H9 (cell line): ENCODE measurements at regions not wholly inside any gene's neighbourhood (a gene's known extent, or its start where the extent isn't known, plus 50 kb on each side); places are given as distances from the start of the nearest gene placed in this dataset.

Experiments used
- DNase-seq: peaks from one replicate; pipeline ENCODE4 v3.0.0-alpha.2; 2017
- H2AFZ ChIP-seq: one replicate; pipeline ENCODE4 v1.6.1; 2013; ENCODE audit warnings: mild to moderate bottlenecking, low read length, control low read depth, moderate library complexity
- H2AK5ac ChIP-seq: 2 replicates; pipeline ENCODE4 v1.6.1; 2013; ENCODE audit warnings: low read length, control low read depth, mixed read lengths; ENCODE audit not compliant: insufficient read length
- H2BK120ac ChIP-seq: one replicate; pipeline ENCODE4 v1.6.1; 2013; ENCODE audit warnings: low read depth, mild to moderate bottlenecking, low read length, control low read depth, inconsistent platforms; ENCODE audit not compliant: poor library complexity, severe bottlenecking
- H2BK12ac ChIP-seq: 2 replicates; pipeline ENCODE4 v1.6.1; 2013; ENCODE audit warnings: low read length, control low read depth, mixed read lengths, low read depth; ENCODE audit not compliant: insufficient read length
- H2BK15ac ChIP-seq: 2 replicates; pipeline ENCODE4 v1.6.1; 2013; ENCODE audit warnings: low read depth, low read length, control low read depth
- H2BK20ac ChIP-seq: one replicate; pipeline ENCODE4 v1.6.1; 2013; ENCODE audit warnings: low read depth, mild to moderate bottlenecking, low read length, control low read depth, inconsistent platforms; ENCODE audit not compliant: poor library complexity, severe bottlenecking
- H2BK5ac ChIP-seq: 2 replicates; pipeline ENCODE4 v1.6.1; 2013; ENCODE audit warnings: low read length, control low read depth, mixed read lengths; ENCODE audit not compliant: insufficient read length
- H3K14ac ChIP-seq: 2 replicates; pipeline ENCODE4 v1.6.1; 2013; ENCODE audit warnings: low read length, control low read depth; ENCODE audit not compliant: insufficient read depth
- H3K18ac ChIP-seq: 2 replicates; pipeline ENCODE4 v1.6.1; 2013; ENCODE audit warnings: low read depth, mild to moderate bottlenecking, mixed read lengths, low read length, control low read depth; ENCODE audit not compliant: insufficient read length
- H3K23ac ChIP-seq: 2 replicates; pipeline ENCODE4 v1.6.1; 2013; ENCODE audit warnings: low read length, control low read depth, mixed read lengths, low read depth; ENCODE audit not compliant: insufficient read length
- H3K23me2 ChIP-seq: 2 replicates; pipeline ENCODE4 v1.6.1; 2013; ENCODE audit warnings: low read depth, mild to moderate bottlenecking, mixed read lengths, low read length, control low read depth; ENCODE audit not compliant: insufficient read length, poor library complexity, severe bottlenecking
- H3K27ac ChIP-seq: 2 replicates; pipeline ENCODE4 v1.5.1; 2013; ENCODE audit warnings: low read length, control low read depth, mixed read lengths, low read depth; ENCODE audit not compliant: insufficient read length
- H3K27me3 ChIP-seq: 2 replicates; pipeline ENCODE4 v1.6.1; 2013; ENCODE audit warnings: low read length, control low read depth, inconsistent platforms; ENCODE audit not compliant: insufficient read depth
- H3K4ac ChIP-seq: 2 replicates; pipeline ENCODE4 v1.6.1; 2013; ENCODE audit warnings: low read depth, mild to moderate bottlenecking, control low read depth, inconsistent platforms, low read length, moderate library complexity
- H3K4me1 ChIP-seq: 2 replicates; pipeline ENCODE4 v1.6.1; 2013; ENCODE audit warnings: low read length, control low read depth, inconsistent platforms; ENCODE audit not compliant: insufficient read depth
- H3K4me2 ChIP-seq: 2 replicates; pipeline ENCODE4 v1.6.1; 2013; ENCODE audit warnings: low read length, control low read depth, mixed read lengths; ENCODE audit not compliant: insufficient read length, insufficient read depth
- H3K56ac ChIP-seq: 2 replicates; pipeline ENCODE4 v1.6.1; 2013; ENCODE audit warnings: low read depth, mild to moderate bottlenecking, mixed read lengths, low read length, control low read depth; ENCODE audit not compliant: insufficient read length
- H3K79me1 ChIP-seq: 2 replicates; pipeline ENCODE4 v1.6.1; 2013; ENCODE audit warnings: low read depth, mild to moderate bottlenecking, moderate library complexity, low read length, control low read depth, inconsistent platforms; ENCODE audit not compliant: insufficient read depth, poor library complexity, severe bottlenecking
- H3K79me2 ChIP-seq: 2 replicates; pipeline ENCODE4 v1.6.1; 2013; ENCODE audit warnings: low read length, control low read depth, inconsistent platforms; ENCODE audit not compliant: insufficient read depth
- H3K9ac ChIP-seq: 2 replicates; pipeline ENCODE4 v1.6.1; 2013; ENCODE audit warnings: low read length, control low read depth, mixed read lengths; ENCODE audit not compliant: insufficient read length; ENCODE audit errors: extremely low read depth
- H3K9me3 ChIP-seq: one replicate; pipeline ENCODE4 v1.6.1; 2013; ENCODE audit warnings: low read depth, low read length, inconsistent platforms; ENCODE audit not compliant: control insufficient read depth
- H3T11ph ChIP-seq: one replicate; pipeline ENCODE4 v1.6.1; 2013; ENCODE audit warnings: mild to moderate bottlenecking, low read length, control low read depth, inconsistent platforms
- H4K20me1 ChIP-seq: one replicate; pipeline ENCODE4 v1.6.1; 2013; ENCODE audit not compliant: control insufficient read depth, insufficient read length, insufficient read depth
- H4K5ac ChIP-seq: 2 replicates; pipeline ENCODE4 v1.6.1; 2013; ENCODE audit warnings: low read depth, mild to moderate bottlenecking, mixed read lengths, low read length, control low read depth; ENCODE audit not compliant: insufficient read length
- H4K8ac ChIP-seq: replicated peaks from 2 replicates; pipeline ENCODE4 v1.6.1; 2013; ENCODE audit warnings: low read length, control low read depth, mixed read lengths, low read depth; ENCODE audit not compliant: insufficient read length
- H4K91ac ChIP-seq: 2 replicates; pipeline ENCODE4 v1.6.1; 2013; ENCODE audit warnings: low read depth, mild to moderate bottlenecking, moderate library complexity, mixed read lengths, low read length, control low read depth; ENCODE audit not compliant: insufficient read length
- H3K27ac Mint-ChIP-seq, 3 experiments: 2 replicates in 2 of 3; 3 replicates in 1 of 3; pipeline ENCODE4 v1.8.0; 2020 to 2021; ENCODE audit warnings: mixed read lengths in 3 of 3, mild to moderate bottlenecking in 1 of 3, moderate library complexity in 1 of 3
- H3K27me3 Mint-ChIP-seq: 2 replicates; pipeline ENCODE4 v1.8.0; 2021; ENCODE audit warnings: low read depth, mild to moderate bottlenecking, moderate library complexity, mixed read lengths
- H3K36me3 Mint-ChIP-seq, 3 experiments: 2 replicates in 2 of 3; 3 replicates in 1 of 3; pipeline ENCODE4 v1.8.0; 2020 to 2021; ENCODE audit warnings: low read depth in 3 of 3, mixed read lengths in 3 of 3; ENCODE audit not compliant: insufficient read depth in 1 of 3
- H3K4me1 Mint-ChIP-seq, 2 experiments: 2 replicates each; pipeline ENCODE4 v1.8.0; 2020; ENCODE audit warnings: mixed read lengths in 2 of 2
- H3K4me3 Mint-ChIP-seq, 2 experiments: 2 replicates in 1 of 2; 3 replicates in 1 of 2; pipeline ENCODE4 v1.8.0; 2020 to 2021; ENCODE audit warnings: mild to moderate bottlenecking in 2 of 2, mixed read lengths in 2 of 2, moderate library complexity in 1 of 2
- H3K9me3 Mint-ChIP-seq, 2 experiments: 2 replicates in 1 of 2; 3 replicates in 1 of 2; pipeline ENCODE4 v1.8.0; 2020; ENCODE audit warnings: mild to moderate bottlenecking in 2 of 2, mixed read lengths in 2 of 2, moderate library complexity in 1 of 2
- WGBS: extraction: QIAGEN DNeasy Blood & Tissue Kit; methylation state at CpG from one replicate; pipeline ENCODE4 v1.1.7; 2013; ENCODE audit warnings: missing lambda C conversion rate, low lambda C conversion rate, mixed read lengths; ENCODE audit not compliant: insufficient read length; ENCODE audit errors: extremely low coverage; 5-methylcytosine and 5-hydroxymethylcytosine counted together
- TF ChIP-seq, protein P1 (sequence below): fragments of 200-600 bp; sonication (generic); conservative IDR thresholded peaks from 3 replicates; pipeline ENCODE4 v1.8.0; 2021; ENCODE audit warnings: antibody characterized with exemption, mild to moderate bottlenecking

- H3K9me3 Mint-ChIP-seq, result no peaks in the 10 kb centered on the region
- Histone ChIP-seq H2BK20ac (no peak overlapping the region), H2BK5ac (no peak overlapping the region), H3K4ac (no peak overlapping the region), H2BK15ac (no peak overlapping the region), H2AFZ (no peak overlapping the region), H2BK12ac (no peak overlapping the region), H2AK5ac (no peak overlapping the region), H3K4me1 (peaks cover 2% of the 10 kb centered on the region; the same call in 1 of the 2 replicates), H3K9ac (no peak overlapping the region), H3K23ac (no peak overlapping the region), H4K91ac (no peak overlapping the region), H3K4me2 (no peak overlapping the region), H3K18ac (no peak overlapping the region), H3K9me3 (no peaks in the 10 kb centered on the region), H3K23me2 (no peaks in the 10 kb centered on the region), H3K56ac (no peak overlapping the region), H3K14ac (no peak overlapping the region), H4K5ac (no peak overlapping the region), H4K20me1 (no peaks in the 10 kb centered on the region), H4K8ac (no peak overlapping the region), H3K27ac (no peak overlapping the region), H3T11ph (no peak overlapping the region), H3K79me1 (no peaks in the 10 kb centered on the region), H2BK120ac (no peak overlapping the region), H3K27me3 (no peaks in the 10 kb centered on the region), H3K79me2 (no peaks in the 10 kb centered on the region)
- TF ChIP-seq, protein P1, sequence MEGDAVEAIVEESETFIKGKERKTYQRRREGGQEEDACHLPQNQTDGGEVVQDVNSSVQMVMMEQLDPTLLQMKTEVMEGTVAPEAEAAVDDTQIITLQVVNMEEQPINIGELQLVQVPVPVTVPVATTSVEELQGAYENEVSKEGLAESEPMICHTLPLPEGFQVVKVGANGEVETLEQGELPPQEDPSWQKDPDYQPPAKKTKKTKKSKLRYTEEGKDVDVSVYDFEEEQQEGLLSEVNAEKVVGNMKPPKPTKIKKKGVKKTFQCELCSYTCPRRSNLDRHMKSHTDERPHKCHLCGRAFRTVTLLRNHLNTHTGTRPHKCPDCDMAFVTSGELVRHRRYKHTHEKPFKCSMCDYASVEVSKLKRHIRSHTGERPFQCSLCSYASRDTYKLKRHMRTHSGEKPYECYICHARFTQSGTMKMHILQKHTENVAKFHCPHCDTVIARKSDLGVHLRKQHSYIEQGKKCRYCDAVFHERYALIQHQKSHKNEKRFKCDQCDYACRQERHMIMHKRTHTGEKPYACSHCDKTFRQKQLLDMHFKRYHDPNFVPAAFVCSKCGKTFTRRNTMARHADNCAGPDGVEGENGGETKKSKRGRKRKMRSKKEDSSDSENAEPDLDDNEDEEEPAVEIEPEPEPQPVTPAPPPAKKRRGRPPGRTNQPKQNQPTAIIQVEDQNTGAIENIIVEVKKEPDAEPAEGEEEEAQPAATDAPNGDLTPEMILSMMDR, result no peak
- peaks cover 3 to 4% of the 10 kb centered on the region in 2 experiments; a peak in 2 of 4 replicates for H3K4me1 Mint-ChIP-seq
- H3K36me3 Mint-ChIP-seq, result no peaks in the 10 kb centered on the region
- peaks cover 7% of the 10 kb centered on the region for H3K27me3 Mint-ChIP-seq
- WGBS, result no CpG with 5 or more reads among the region's 19 CpGs
- no peak for DNase-seq
- H3K4me3 Mint-ChIP-seq, result no peak overlapping the region
- H3K27ac Mint-ChIP-seq, result no peak overlapping the region
These were observed 171.2 kb downstream of the LSM5 start for GRCh38 chr7:32319012-32319382.
